WTC11 (cell line): ENCODE measurements at regions not wholly inside any gene's neighbourhood (a gene's known extent, or its start where the extent isn't known, plus 50 kb on each side); places are given as distances from the start of the nearest gene placed in this dataset.

Experiments used
- NFE2L1 ChIP-seq: sonication (generic); formaldehyde crosslinking; IDR thresholded peaks from 2 replicates; pipeline ENCODE4 v1.8.1; 2023; ENCODE audit warnings: missing genetic modification reagents
- RELA ChIP-seq: sonication (generic); formaldehyde crosslinking; IDR thresholded peaks from 2 replicates; pipeline ENCODE4 v1.8.1; 2022; ENCODE audit warnings: missing genetic modification reagents, mild to moderate bottlenecking, borderline replicate concordance
- TEAD1 ChIP-seq: sonication (generic); formaldehyde crosslinking; IDR thresholded peaks from 2 replicates; pipeline ENCODE4 v1.8.0; 2022; ENCODE audit warnings: mild to moderate bottlenecking, missing genetic modification reagents
- ZNF423 ChIP-seq: fragments of 250-450 bp; sonication (Bioruptor Pico); IDR thresholded peaks from 2 replicates; pipeline ENCODE4 v2.1.2; 2022; ENCODE audit warnings: mild to moderate bottlenecking, moderate library complexity
- TF ChIP-seq, protein P1 (sequence below): fragments of 200-600 bp; IDR thresholded peaks from 2 replicates; pipeline ENCODE4 v1.8.0; 2022; ENCODE audit warnings: antibody characterized with exemption
- TF ChIP-seq, protein P2 (sequence below): sonication (generic); formaldehyde crosslinking; IDR thresholded peaks from 2 replicates; pipeline ENCODE4 v1.8.1; 2023; ENCODE audit warnings: mild to moderate bottlenecking, missing genetic modification reagents, moderate library complexity
- TF ChIP-seq, protein P3 (sequence below): sonication (generic); formaldehyde crosslinking; IDR thresholded peaks from 2 replicates; pipeline ENCODE4 v1.8.0; 2022; ENCODE audit warnings: mild to moderate bottlenecking, missing genetic modification reagents
- TF ChIP-seq, protein P4 (sequence below): sonication (generic); formaldehyde crosslinking; conservative IDR thresholded peaks from 2 replicates; pipeline ENCODE4 v1.8.1; 2022; ENCODE audit warnings: mild to moderate bottlenecking, missing genetic modification reagents
- TF ChIP-seq, protein P5 (sequence below): sonication (generic); formaldehyde crosslinking; IDR thresholded peaks from 2 replicates; pipeline ENCODE4 v1.8.0; 2022; ENCODE audit warnings: mild to moderate bottlenecking, missing genetic modification reagents

DNA sequence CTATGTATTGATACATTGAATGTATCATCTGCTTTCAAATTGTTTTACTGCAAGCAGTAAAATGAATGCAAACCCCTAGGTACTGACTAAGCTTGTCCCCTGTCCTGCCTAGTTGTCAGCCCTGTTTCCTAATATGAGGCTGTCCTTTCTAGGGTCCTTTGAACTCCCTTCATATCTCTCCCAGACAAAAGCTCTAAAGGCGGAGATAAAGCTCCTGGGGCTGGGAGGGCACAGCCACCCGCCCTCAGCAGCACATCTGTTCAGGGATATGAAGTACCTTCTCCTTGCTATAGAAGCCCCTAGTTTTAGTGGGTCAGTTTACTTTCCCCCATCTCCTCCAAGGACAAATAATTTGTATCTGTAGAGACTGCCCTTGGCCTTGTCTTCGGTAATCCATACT, 93.1 kb upstream of the ETS2 start:
- TF ChIP-seq, protein P1, sequence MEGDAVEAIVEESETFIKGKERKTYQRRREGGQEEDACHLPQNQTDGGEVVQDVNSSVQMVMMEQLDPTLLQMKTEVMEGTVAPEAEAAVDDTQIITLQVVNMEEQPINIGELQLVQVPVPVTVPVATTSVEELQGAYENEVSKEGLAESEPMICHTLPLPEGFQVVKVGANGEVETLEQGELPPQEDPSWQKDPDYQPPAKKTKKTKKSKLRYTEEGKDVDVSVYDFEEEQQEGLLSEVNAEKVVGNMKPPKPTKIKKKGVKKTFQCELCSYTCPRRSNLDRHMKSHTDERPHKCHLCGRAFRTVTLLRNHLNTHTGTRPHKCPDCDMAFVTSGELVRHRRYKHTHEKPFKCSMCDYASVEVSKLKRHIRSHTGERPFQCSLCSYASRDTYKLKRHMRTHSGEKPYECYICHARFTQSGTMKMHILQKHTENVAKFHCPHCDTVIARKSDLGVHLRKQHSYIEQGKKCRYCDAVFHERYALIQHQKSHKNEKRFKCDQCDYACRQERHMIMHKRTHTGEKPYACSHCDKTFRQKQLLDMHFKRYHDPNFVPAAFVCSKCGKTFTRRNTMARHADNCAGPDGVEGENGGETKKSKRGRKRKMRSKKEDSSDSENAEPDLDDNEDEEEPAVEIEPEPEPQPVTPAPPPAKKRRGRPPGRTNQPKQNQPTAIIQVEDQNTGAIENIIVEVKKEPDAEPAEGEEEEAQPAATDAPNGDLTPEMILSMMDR = no peak
- TF ChIP-seq NFE2L1 (no peak), TEAD1 (CRISPR knock-in tag) (no peak), ZNF423 (CRISPR knock-in tag) (no peak), RELA (CRISPR knock-in tag) (no peak)
- TF ChIP-seq, protein P2, sequence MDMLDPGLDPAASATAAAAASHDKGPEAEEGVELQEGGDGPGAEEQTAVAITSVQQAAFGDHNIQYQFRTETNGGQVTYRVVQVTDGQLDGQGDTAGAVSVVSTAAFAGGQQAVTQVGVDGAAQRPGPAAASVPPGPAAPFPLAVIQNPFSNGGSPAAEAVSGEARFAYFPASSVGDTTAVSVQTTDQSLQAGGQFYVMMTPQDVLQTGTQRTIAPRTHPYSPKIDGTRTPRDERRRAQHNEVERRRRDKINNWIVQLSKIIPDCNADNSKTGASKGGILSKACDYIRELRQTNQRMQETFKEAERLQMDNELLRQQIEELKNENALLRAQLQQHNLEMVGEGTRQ (CRISPR knock-in tag) = no peak
- TF ChIP-seq, protein P3, sequence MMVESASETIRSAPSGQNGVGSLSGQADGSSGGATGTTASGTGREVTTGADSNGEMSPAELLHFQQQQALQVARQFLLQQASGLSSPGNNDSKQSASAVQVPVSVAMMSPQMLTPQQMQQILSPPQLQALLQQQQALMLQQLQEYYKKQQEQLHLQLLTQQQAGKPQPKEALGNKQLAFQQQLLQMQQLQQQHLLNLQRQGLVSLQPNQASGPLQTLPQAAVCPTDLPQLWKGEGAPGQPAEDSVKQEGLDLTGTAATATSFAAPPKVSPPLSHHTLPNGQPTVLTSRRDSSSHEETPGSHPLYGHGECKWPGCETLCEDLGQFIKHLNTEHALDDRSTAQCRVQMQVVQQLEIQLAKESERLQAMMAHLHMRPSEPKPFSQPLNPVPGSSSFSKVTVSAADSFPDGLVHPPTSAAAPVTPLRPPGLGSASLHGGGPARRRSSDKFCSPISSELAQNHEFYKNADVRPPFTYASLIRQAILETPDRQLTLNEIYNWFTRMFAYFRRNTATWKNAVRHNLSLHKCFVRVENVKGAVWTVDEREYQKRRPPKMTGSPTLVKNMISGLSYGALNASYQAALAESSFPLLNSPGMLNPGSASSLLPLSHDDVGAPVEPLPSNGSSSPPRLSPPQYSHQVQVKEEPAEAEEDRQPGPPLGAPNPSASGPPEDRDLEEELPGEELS = no peak
- TF ChIP-seq, protein P4, sequence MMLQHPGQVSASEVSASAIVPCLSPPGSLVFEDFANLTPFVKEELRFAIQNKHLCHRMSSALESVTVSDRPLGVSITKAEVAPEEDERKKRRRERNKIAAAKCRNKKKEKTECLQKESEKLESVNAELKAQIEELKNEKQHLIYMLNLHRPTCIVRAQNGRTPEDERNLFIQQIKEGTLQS (CRISPR knock-in tag) = no peak
- TF ChIP-seq, protein P5, sequence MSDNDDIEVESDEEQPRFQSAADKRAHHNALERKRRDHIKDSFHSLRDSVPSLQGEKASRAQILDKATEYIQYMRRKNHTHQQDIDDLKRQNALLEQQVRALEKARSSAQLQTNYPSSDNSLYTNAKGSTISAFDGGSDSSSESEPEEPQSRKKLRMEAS (CRISPR knock-in tag) = no peak
